Natural killer cell (primary cell): ENCODE measurements at regions not wholly inside any gene's neighbourhood (a gene's known extent, or its start where the extent isn't known, plus 50 kb on each side); places are given as distances from the start of the nearest gene placed in this dataset.

Experiments used
- ATAC-seq, 3 donors: fragments of 150-1000 bp in 2 of 3; fragments of 200-7000 bp in 1 of 3; cut with Tn5 transposase; 1 replicate in 1 of 3; 2 replicates in 2 of 3; pipeline ENCODE4 v1.10.0; 2021; ENCODE audit warnings: mild to moderate bottlenecking in 2 of 3, moderate library complexity in 2 of 3
- DNase-seq, 2 donors: peaks; one replicate each; pipeline versions ENCODE4 v3.0.0 to v3.0.0-alpha.2; 2013 to 2021; ENCODE audit warnings: mixed read lengths in 1 of 2
- H3K27ac ChIP-seq: one replicate; pipeline ENCODE4 v1.5.1; 2013; ENCODE audit warnings: mild to moderate bottlenecking, low read length
- H3K27me3 ChIP-seq: one replicate; pipeline ENCODE4 v1.6.1; 2013; ENCODE audit warnings: low read length; ENCODE audit not compliant: control insufficient read depth, insufficient read depth
- H3K36me3 ChIP-seq: one replicate; pipeline ENCODE4 v1.6.1; 2013; ENCODE audit warnings: low read length; ENCODE audit not compliant: control insufficient read depth, insufficient read depth
- H3K4me1 ChIP-seq: one replicate; pipeline ENCODE4 v1.6.1; 2013; ENCODE audit warnings: low read length; ENCODE audit not compliant: control insufficient read depth, insufficient read depth
- H3K4me3 ChIP-seq: one replicate; pipeline ENCODE4 v1.5.1; 2013; ENCODE audit warnings: low read length
- H3K9me3 ChIP-seq: one replicate; pipeline ENCODE4 v1.6.1; 2013; ENCODE audit warnings: low read length; ENCODE audit not compliant: control insufficient read depth, insufficient read depth
- H3K27ac Mint-ChIP-seq, 2 donors: one replicate each; pipeline ENCODE4 v1.8.0; 2022; ENCODE audit warnings: mild to moderate bottlenecking in 2 of 2, mixed read lengths in 2 of 2, moderate library complexity in 1 of 2
- H3K27me3 Mint-ChIP-seq, 2 donors: one replicate each; pipeline ENCODE4 v1.8.0; 2022; ENCODE audit warnings: low read depth in 2 of 2, mixed read lengths in 2 of 2
- H3K36me3 Mint-ChIP-seq: one replicate; pipeline ENCODE4 v1.8.0; 2022; ENCODE audit warnings: mixed read lengths
- H3K4me1 Mint-ChIP-seq, 2 donors: one replicate each; pipeline ENCODE4 v1.8.0; 2022; ENCODE audit warnings: mixed read lengths in 2 of 2
- H3K4me3 Mint-ChIP-seq: one replicate; pipeline ENCODE4 v1.8.0; 2022; ENCODE audit warnings: mild to moderate bottlenecking, moderate library complexity, mixed read lengths
- H3K9me3 Mint-ChIP-seq, 2 donors: one replicate each; pipeline ENCODE4 v1.8.0; 2022; ENCODE audit warnings: mixed read lengths in 2 of 2
- WGBS: methylation state at CpG from one replicate; pipeline ENCODE4 v1.1.7; 2013; ENCODE audit warnings: missing lambda C conversion rate; ENCODE audit not compliant: insufficient coverage; 5-methylcytosine and 5-hydroxymethylcytosine counted together
- intact Hi-C: fragments of 100-400 bp; cut with micrococcal nuclease; formaldehyde crosslinking; loops from one replicate; pipeline ENCODE4 v1.14.2; 2022
- TF ChIP-seq, protein P1 (sequence below): fragments of 200-600 bp; IDR thresholded peaks from one replicate; pipeline ENCODE4 v1.8.0; 2022; ENCODE audit warnings: antibody characterized with exemption

DNA sequence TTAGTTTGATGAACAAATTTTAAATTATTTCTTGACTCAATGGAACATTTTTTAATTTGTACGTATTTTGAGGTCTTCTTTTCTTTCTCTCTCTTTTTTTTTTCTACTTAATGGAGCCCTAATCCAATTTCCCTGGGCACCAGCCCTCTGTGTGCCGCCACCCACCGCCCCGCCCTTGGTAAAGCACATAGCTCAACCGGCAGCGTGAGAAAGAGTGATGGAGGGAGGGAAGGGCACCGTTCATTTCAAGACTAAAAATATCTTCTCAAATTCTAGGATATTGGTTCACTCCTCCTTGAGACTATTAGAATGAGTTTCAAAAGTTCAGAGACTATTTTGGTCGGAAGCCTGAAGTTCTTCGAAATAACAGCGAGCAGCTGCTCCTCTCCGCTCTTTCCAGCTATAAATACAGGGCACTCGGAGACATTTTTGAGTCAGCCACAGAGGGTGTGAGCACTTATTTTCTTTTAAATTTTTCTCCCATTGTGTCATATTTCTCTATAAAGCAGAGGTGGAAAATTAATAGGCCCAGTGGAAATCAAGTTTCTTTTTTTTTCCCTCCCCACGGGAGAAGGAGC lies 731.7 kb upstream of the ID2 start:
- H3K27me3 Mint-ChIP-seq = no peaks in the 10 kb centered on the region
- H3K36me3 ChIP-seq = no peaks in the 10 kb centered on the region
- no peak overlapping the region for H3K27ac ChIP-seq
- H3K36me3 Mint-ChIP-seq = no peaks in the 10 kb centered on the region
- DNase-seq (no peak), ATAC-seq (no peak)
- 97% methylated on average over 7 of the region's 13 CpGs for WGBS
- no peak overlapping the region for H3K4me3 Mint-ChIP-seq
- TF ChIP-seq, protein P1, sequence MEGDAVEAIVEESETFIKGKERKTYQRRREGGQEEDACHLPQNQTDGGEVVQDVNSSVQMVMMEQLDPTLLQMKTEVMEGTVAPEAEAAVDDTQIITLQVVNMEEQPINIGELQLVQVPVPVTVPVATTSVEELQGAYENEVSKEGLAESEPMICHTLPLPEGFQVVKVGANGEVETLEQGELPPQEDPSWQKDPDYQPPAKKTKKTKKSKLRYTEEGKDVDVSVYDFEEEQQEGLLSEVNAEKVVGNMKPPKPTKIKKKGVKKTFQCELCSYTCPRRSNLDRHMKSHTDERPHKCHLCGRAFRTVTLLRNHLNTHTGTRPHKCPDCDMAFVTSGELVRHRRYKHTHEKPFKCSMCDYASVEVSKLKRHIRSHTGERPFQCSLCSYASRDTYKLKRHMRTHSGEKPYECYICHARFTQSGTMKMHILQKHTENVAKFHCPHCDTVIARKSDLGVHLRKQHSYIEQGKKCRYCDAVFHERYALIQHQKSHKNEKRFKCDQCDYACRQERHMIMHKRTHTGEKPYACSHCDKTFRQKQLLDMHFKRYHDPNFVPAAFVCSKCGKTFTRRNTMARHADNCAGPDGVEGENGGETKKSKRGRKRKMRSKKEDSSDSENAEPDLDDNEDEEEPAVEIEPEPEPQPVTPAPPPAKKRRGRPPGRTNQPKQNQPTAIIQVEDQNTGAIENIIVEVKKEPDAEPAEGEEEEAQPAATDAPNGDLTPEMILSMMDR = no peak
- H3K4me1 ChIP-seq = no peaks in the 10 kb centered on the region
- H3K9me3 ChIP-seq = no peaks in the 10 kb centered on the region
- H3K27ac Mint-ChIP-seq = no peak overlapping the region
- no peaks in the 10 kb centered on the region for H3K9me3 Mint-ChIP-seq
- no peak overlapping the region for H3K4me3 ChIP-seq
- intact Hi-C loops = no loop called here
- H3K4me1 Mint-ChIP-seq = peaks cover 0 to 6% of the 10 kb centered on the region in 2 donors
- no peaks in the 10 kb centered on the region for H3K27me3 ChIP-seq

DNA sequence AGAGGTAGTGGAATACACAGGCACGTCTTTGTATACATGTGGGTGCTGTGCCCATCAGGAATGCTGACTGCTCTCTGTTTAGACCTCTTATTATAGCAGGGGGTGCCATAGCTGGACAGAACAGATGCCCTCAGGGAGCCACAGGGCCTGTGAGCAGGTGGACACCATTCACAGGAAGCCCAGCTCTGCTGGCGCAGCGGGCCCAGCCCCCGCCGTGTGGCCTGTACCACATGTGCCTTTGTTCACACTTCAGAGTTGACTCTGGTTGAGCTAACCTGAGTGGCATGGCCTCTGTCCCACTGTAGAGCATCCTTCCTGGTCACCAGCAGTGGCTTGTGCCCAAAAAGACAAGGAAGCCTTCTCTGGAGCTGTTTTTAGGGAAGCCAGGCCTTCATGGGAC lies 730.9 kb upstream of the ID2 start:
- ATAC-seq (no peak), DNase-seq (no peak)
- H3K4me1 Mint-ChIP-seq = peaks cover 0 to 6% of the 10 kb centered on the region in 2 donors
- no peaks in the 10 kb centered on the region for H3K36me3 ChIP-seq
- no peaks in the 10 kb centered on the region for H3K9me3 Mint-ChIP-seq
- no peaks in the 10 kb centered on the region for H3K27me3 ChIP-seq
- H3K27ac ChIP-seq = no peak overlapping the region
- intact Hi-C loops = no loop called here
- TF ChIP-seq, protein P1 = no peak
- WGBS = 88% methylated on average over 5 of the region's 5 CpGs
- no peak overlapping the region for H3K4me3 ChIP-seq
- H3K4me3 Mint-ChIP-seq = no peak overlapping the region
- H3K36me3 Mint-ChIP-seq = no peaks in the 10 kb centered on the region
- no peaks in the 10 kb centered on the region for H3K9me3 ChIP-seq
- no peaks in the 10 kb centered on the region for H3K27me3 Mint-ChIP-seq
- no peaks in the 10 kb centered on the region for H3K4me1 ChIP-seq
- no peak overlapping the region for H3K27ac Mint-ChIP-seq

DNA sequence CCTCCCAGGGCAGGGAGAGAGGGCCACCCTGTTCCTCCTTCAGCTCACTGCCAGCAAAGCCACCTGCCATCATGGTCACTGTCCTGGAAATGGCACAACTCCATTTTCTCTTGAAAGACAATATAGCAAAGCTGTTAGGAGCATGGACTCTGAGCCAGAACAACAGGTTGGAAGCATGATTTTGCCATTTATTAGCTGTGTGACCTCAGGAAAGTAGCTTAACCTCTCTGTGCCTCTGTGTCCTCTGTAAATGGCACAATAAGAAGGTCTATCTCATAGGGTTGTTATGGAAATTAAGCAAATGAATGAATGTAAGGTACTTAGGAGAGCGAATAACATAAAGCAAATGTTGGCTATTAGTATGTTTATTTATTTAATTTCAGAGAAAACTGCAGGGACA lies 730.4 kb upstream of the ID2 start:
- H3K27ac Mint-ChIP-seq = no peak overlapping the region
- WGBS = 90% methylated on average over 1 of the region's 1 CpG

More for the DNA sequence above, 730.4 kb upstream of the ID2 start:
- Histone ChIP-seq H3K36me3 (no peaks in the 10 kb centered on the region), H3K27ac (no peak overlapping the region), H3K27me3 (no peaks in the 10 kb centered on the region), H3K9me3 (no peaks in the 10 kb centered on the region), H3K4me1 (no peaks in the 10 kb centered on the region), H3K4me3 (no peak overlapping the region)
- Mint-ChIP-seq H3K4me3 (no peak overlapping the region), H3K36me3 (no peaks in the 10 kb centered on the region), H3K9me3 (no peaks in the 10 kb centered on the region), H3K27me3 (no peaks in the 10 kb centered on the region), H3K4me1 (peaks cover 0 to 6% of the 10 kb centered on the region in 2 donors)
- DNase-seq = no peak
- intact Hi-C loops = no loop called here
- ATAC-seq = no peak
- TF ChIP-seq, protein P1 = no peak
